Breast epithelium (tissue), 4 donors: ENCODE measurements at regions not wholly inside any gene's neighbourhood (a gene's known extent, or its start where the extent isn't known, plus 50 kb on each side); places are given as distances from the start of the nearest gene placed in this dataset.

Source experiments
- DNase-seq, 2 donors: peaks; one replicate each; pipeline ENCODE4 v3.0.0-alpha.2; 2019; ENCODE audit warnings: low spot score in 2 of 2
- H3K27ac ChIP-seq, 2 donors: fragments of 200-600 bp; sonication (generic) in 1 of 2; one replicate each; pipeline ENCODE4 v1.5.1; 2016 to 2019; ENCODE audit warnings: mild to moderate bottlenecking in 1 of 2
- H3K27me3 ChIP-seq, 2 donors: fragments of 200-600 bp; sonication (generic) in 1 of 2; one replicate each; pipeline versions ENCODE4 v1.5.1 to v1.6.0; 2017 to 2019; ENCODE audit warnings: control low read depth in 1 of 2, mild to moderate bottlenecking in 1 of 2
- H3K36me3 ChIP-seq: fragments of 200-600 bp; one replicate; pipeline ENCODE4 v1.5.1; 2019
- H3K4me1 ChIP-seq, 2 donors: fragments of 200-600 bp; sonication (generic); one replicate each; pipeline ENCODE4 v1.5.1; 2016 to 2019; ENCODE audit warnings: control low read depth in 1 of 2
- H3K4me3 ChIP-seq, 3 donors: fragments of 200-600 bp; sonication (generic); 1 replicate in 2 of 3; 2 replicates in 1 of 3; pipeline ENCODE4 v1.5.1; 2016 to 2019; ENCODE audit warnings: mild to moderate bottlenecking in 3 of 3, moderate library complexity in 2 of 3
- H3K9me3 ChIP-seq, 2 donors: fragments of 200-600 bp; sonication (generic) in 1 of 2; one replicate each; pipeline ENCODE4 v1.5.1; 2016 to 2019; ENCODE audit warnings: control low read depth in 1 of 2
- POLR2A ChIP-seq: fragments of 450-650 bp; IDR thresholded peaks from one replicate; pipeline ENCODE4 v1.6.1; 2016; ENCODE audit warnings: antibody characterized with exemption, mild to moderate bottlenecking, moderate library complexity
- POLR2AphosphoS5 ChIP-seq, 3 donors: sonication (generic); formaldehyde crosslinking; IDR thresholded peaks; one replicate each; pipeline ENCODE4 v1.6.1; 2017; ENCODE audit warnings: antibody characterized with exemption in 3 of 3
- intact Hi-C: fragments of 100-400 bp; cut with DNase I; formaldehyde crosslinking; loops from one replicate; pipeline ENCODE4 v1.15.1; 2023; ENCODE audit warnings: low total_unique reads
- TF ChIP-seq, protein P1 (sequence below), 3 donors: fragments of 450-650 bp; IDR thresholded peaks; one replicate each; pipeline ENCODE4 v1.5.1; 2016 to 2017; ENCODE audit warnings: antibody characterized with exemption in 3 of 3, mild to moderate bottlenecking in 3 of 3, moderate library complexity in 3 of 3

DNA sequence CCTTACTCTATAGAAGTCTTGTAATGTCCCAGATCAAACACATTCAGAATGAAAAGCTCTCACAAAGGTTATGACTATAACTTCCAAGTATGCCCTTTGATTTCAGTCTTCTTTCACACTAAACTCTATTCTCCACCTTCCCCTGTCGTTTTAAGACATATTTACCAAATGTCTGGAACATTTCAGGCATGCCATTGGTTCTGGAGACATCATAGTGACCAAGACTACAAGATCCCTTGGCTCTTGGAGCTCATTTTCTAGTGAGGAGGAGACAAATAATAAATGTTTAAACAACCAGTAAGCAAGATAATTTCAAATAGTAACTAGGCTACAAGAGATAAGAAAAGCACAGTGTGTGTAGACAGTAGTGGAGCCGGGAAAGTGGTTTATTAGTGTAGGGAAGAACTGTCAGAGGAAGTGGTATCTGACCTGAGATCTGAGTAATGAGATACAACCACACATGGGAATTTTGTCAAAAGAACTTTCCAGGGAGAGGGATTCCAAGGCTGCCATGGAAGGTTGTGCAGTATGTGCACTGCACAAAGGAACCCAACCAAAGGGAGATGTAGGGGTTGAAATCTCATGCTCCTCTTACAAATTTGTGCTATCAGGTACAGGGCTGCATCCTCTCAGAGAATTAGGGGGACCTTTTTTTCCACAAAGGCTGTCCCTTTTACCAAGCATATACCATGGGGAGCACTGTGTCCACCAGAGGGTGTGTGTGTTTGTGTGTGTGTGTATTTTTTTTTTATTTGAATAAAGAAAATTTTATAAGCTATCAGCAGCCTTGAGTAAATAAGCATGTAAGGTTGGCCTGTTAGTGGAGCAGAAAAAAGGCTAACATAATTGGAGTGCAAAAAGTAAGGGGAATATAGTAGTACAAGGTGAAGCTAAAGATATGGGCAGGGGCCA, 1279.1 kb upstream of the WWC1 start:
- TF ChIP-seq, protein P1, sequence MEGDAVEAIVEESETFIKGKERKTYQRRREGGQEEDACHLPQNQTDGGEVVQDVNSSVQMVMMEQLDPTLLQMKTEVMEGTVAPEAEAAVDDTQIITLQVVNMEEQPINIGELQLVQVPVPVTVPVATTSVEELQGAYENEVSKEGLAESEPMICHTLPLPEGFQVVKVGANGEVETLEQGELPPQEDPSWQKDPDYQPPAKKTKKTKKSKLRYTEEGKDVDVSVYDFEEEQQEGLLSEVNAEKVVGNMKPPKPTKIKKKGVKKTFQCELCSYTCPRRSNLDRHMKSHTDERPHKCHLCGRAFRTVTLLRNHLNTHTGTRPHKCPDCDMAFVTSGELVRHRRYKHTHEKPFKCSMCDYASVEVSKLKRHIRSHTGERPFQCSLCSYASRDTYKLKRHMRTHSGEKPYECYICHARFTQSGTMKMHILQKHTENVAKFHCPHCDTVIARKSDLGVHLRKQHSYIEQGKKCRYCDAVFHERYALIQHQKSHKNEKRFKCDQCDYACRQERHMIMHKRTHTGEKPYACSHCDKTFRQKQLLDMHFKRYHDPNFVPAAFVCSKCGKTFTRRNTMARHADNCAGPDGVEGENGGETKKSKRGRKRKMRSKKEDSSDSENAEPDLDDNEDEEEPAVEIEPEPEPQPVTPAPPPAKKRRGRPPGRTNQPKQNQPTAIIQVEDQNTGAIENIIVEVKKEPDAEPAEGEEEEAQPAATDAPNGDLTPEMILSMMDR (IDR thresholded peaks at IDR 0.05), result no peak
- intact Hi-C loops, result loop anchor here (5.0 kb wide), 1 partner anchor 345 kb away; no protein-coding TSS in a partner anchor

DNA sequence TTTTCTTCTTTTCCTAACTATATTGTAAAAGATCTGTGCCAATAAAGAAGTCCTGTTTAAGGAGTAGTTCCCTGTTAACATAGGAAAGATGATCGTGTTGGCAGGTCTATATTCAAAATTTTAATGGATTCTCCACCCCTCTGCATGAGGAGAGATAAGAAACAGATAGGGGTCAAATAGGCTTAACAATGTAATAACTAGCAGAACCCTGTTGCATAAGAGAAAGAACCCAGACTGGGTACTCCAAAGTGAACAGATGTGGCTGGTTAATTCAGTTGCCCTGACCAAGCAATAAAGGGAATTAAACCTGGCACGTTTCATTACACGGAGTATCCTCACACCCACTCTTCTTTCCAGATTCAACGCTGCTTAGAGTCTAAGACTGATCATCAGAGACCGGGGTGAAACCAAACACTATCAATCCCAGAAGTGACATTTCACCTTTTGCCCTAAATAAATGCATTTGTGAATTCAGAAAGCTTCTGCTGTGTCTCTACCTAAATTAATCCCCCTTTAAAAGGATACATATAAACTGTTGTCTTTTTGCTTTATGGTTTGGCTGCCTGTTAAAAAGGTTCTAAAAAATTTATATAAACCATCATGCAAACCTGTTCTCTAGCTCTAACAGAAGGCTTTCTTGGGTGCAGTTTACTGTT, 1276.9 kb upstream of the WWC1 start:
- H3K4me3 ChIP-seq, result no peak overlapping the region
- TF ChIP-seq POLR2A (no peak), POLR2AphosphoS5 (IDR thresholded peaks at IDR 0.05) (no peak)
- TF ChIP-seq, protein P1 (IDR thresholded peaks at IDR 0.05), result no peak
- H3K27ac ChIP-seq, result no peak overlapping the region
- H3K9me3 ChIP-seq, result no peaks in the 10 kb centered on the region
- no peaks in the 10 kb centered on the region for H3K36me3 ChIP-seq
- intact Hi-C loops, result loop anchor here (5.0 kb wide), 1 partner anchor 343 kb away; no protein-coding TSS in a partner anchor
- DNase-seq, result no peak
- no peaks in the 10 kb centered on the region for H3K27me3 ChIP-seq
- no peaks in the 10 kb centered on the region for H3K4me1 ChIP-seq

More for the DNA sequence above, 1279.1 kb upstream of the WWC1 start:
- Histone ChIP-seq H3K36me3 (no peaks in the 10 kb centered on the region), H3K4me3 (no peak overlapping the region), H3K27ac (no peak overlapping the region), H3K27me3 (no peaks in the 10 kb centered on the region), H3K9me3 (no peaks in the 10 kb centered on the region), H3K4me1 (no peaks in the 10 kb centered on the region)
- no peak for DNase-seq

DNA sequence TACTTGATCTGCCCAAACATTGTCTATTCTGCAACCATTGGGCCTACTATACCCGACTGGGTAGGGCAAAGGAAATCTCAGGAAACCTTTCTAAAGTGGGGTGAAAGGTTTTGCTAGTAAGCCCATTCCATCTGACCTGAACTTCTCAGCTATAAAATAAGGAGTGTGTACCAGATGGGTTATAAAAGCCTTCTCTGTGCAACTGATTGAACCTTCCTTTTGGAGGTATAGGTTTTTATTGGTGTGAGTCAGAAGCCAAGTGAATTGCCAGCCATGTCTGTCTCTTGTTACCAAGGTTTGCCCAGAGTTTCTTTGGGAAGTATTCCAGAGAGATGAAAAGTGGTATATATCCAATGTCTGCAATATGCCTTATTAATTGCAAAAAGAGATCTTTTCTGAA, 1271.0 kb upstream of the WWC1 start:
- intact Hi-C loops, result no loop called here
- Histone ChIP-seq H3K27me3 (no peaks in the 10 kb centered on the region), H3K4me1 (no peaks in the 10 kb centered on the region), H3K4me3 (no peak overlapping the region), H3K27ac (no peak overlapping the region), H3K9me3 (no peaks in the 10 kb centered on the region), H3K36me3 (no peaks in the 10 kb centered on the region)
- no peak for DNase-seq
- TF ChIP-seq POLR2A (no peak), POLR2AphosphoS5 (IDR thresholded peaks at IDR 0.05) (no peak)
- TF ChIP-seq, protein P1 (IDR thresholded peaks at IDR 0.05), result no peak

DNA sequence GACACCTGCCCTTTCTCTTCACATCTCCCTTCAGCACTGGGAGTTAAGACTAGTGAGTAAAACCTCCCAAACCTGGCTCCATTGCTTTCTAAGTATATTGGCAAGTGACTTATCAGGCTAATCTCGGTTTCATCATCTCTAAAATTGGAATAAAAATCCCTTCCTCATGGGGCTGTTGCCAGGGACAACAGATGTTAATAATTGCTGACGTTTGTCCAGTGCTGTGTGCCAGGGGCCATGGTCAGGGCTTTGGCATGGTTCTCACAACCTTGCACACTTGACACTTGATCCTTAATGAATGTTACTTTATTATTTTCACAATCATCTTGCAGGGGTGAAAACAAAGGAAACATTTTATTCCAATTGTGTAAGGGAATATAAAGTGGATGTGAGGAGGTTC, 1262.0 kb upstream of the WWC1 start:
- TF ChIP-seq, protein P1 (IDR thresholded peaks at IDR 0.05), result no peak
- TF ChIP-seq POLR2AphosphoS5 (IDR thresholded peaks at IDR 0.05) (no peak), POLR2A (no peak)
- no peaks in the 10 kb centered on the region for H3K4me1 ChIP-seq
- intact Hi-C loops, result no loop called here

More for the DNA sequence above, 1262.0 kb upstream of the WWC1 start:
- Histone ChIP-seq H3K4me3 (no peak overlapping the region), H3K27me3 (no peaks in the 10 kb centered on the region), H3K27ac (no peak overlapping the region), H3K9me3 (no peaks in the 10 kb centered on the region), H3K36me3 (no peaks in the 10 kb centered on the region)
- no peak for DNase-seq
